HG02970 (cell line): ENCODE measurements at regions not wholly inside any gene's neighbourhood (a gene's known extent, or its start where the extent isn't known, plus 50 kb on each side); places are given as distances from the start of the nearest gene placed in this dataset.
"Not testable (repeated sequence)": the region's sequence is repeated elsewhere in the genome, so short reads cannot be mapped to it uniquely, and the experiment has no call there.

Experiments used
- ATAC-seq: cut with Tn5 transposase; IDR thresholded peaks from one replicate; pipeline ENCODE4 v1.9.1; 2021; ENCODE audit warnings: mild to moderate bottlenecking, moderate library complexity, moderate number of reproducible peaks; ENCODE audit not compliant: unreplicated experiment, low FRiP score

- ATAC-seq = no peak
Observed at GRCh38 chr1:196007763-196008162, 600.5 kb downstream of the KCNT2 start.

- ATAC-seq = no peak
Observed at GRCh38 chr1:196005426-196005825, 602.8 kb downstream of the KCNT2 start.

- ATAC-seq = not testable (repeated sequence)
Observed at GRCh38 chr1:196004388-196004787, 603.9 kb downstream of the KCNT2 start.

GRCh38 chr1:196002906-196003305, 605.3 kb downstream of the KCNT2 start:
- ATAC-seq = no peak

- not testable (repeated sequence) for ATAC-seq
Observed at GRCh38 chr1:196002296-196002695, 605.9 kb downstream of the KCNT2 start.

- no peak for ATAC-seq
Observed at GRCh38 chr1:196001188-196001587, 607.1 kb downstream of the KCNT2 start.

GRCh38 chr1:195999022-195999421, 609.2 kb downstream of the KCNT2 start:
- ATAC-seq = no peak

- no peak for ATAC-seq
Observed at GRCh38 chr1:195981448-195982139, 626.6 kb downstream of the KCNT2 start.

GRCh38 chr1:195979646-195980045, 628.6 kb downstream of the KCNT2 start:
- ATAC-seq = no peak

- no peak for ATAC-seq
Observed at GRCh38 chr1:195973311-195973904, 634.8 kb downstream of the KCNT2 start.

GRCh38 chr1:195971589-195971988, 636.7 kb downstream of the KCNT2 start:
- no peak for ATAC-seq

GRCh38 chr1:195970209-195970608, 638.0 kb downstream of the KCNT2 start:
- ATAC-seq = no peak

GRCh38 chr1:195965475-195965874, 642.8 kb downstream of the KCNT2 start:
- no peak for ATAC-seq

GRCh38 chr1:195965036-195965435, 643.2 kb downstream of the KCNT2 start:
- no peak for ATAC-seq

GRCh38 chr1:195964516-195964915, 643.7 kb downstream of the KCNT2 start:
- ATAC-seq = no peak

GRCh38 chr1:195962051-195962450, 646.2 kb downstream of the KCNT2 start:
- ATAC-seq = no peak

- no peak for ATAC-seq
Observed at GRCh38 chr1:195960580-195960979, 647.7 kb downstream of the KCNT2 start.

GRCh38 chr1:195958131-195958530, 650.1 kb downstream of the KCNT2 start:
- no peak for ATAC-seq

- ATAC-seq = no peak
Observed at GRCh38 chr1:195956845-195957244, 651.4 kb downstream of the KCNT2 start.

GRCh38 chr1:195954848-195955247, 653.4 kb downstream of the KCNT2 start:
- no peak for ATAC-seq

- no peak for ATAC-seq
Observed at GRCh38 chr1:195951313-195951712, 656.9 kb downstream of the KCNT2 start.
